DMS 273 (cell line): ENCODE measurements at regions not wholly inside any gene's neighbourhood (a gene's known extent, or its start where the extent isn't known, plus 50 kb on each side); places are given as distances from the start of the nearest gene placed in this dataset.
"Not testable (repeated sequence)": the region's sequence is repeated elsewhere in the genome, so short reads cannot be mapped to it uniquely, and the experiment has no call there.

Experiments used
- DNase-seq: peaks from one replicate; lab custom pipeline; 2025; ENCODE audit not compliant: unreplicated experiment; lab: John Stamatoyannopoulos, UW

- no peak for DNase-seq
Measured at GRCh38 chrX:55813150-55813549, 95.6 kb downstream of the RRAGB start.

DNA sequence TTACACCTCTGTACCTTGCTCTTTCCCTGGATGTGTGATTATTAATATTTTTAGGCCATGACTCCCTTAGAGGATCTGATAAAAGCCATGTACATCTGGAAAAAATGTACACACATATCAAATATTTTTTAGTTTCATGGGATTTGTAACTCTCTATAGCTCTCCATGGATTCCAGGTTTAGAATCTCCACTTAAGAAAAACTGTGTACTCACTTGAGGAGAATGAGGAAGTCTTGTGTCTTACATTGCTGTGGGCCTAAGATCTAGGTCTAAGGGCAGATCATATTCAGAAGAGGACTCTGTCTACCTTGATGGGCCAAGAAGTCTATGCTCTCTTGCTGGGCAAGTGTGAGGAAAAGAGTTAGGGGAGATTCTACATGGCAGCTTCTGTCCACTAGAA lies 98.0 kb downstream of the RRAGB start:
- no peak for DNase-seq

DNA sequence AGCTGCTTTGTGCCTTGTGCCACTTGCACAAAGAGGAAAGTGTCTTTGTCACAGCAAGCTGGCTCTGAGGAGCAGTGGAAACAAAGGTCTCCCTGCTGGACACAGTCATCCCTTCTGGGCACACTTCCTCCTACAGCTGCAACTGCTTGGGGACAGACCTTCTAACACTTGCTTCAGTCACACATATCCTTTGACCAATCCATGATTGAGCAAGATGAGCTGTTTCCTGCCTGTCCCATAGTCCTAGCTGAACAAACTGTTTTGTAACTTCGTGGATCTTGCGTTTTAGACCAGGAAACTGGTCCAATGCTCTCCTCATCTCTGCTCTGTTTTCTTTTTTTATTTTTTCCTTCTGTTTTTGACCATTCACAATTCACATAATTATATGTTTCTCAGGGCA lies 98.5 kb downstream of the RRAGB start:
- no peak for DNase-seq

DNA sequence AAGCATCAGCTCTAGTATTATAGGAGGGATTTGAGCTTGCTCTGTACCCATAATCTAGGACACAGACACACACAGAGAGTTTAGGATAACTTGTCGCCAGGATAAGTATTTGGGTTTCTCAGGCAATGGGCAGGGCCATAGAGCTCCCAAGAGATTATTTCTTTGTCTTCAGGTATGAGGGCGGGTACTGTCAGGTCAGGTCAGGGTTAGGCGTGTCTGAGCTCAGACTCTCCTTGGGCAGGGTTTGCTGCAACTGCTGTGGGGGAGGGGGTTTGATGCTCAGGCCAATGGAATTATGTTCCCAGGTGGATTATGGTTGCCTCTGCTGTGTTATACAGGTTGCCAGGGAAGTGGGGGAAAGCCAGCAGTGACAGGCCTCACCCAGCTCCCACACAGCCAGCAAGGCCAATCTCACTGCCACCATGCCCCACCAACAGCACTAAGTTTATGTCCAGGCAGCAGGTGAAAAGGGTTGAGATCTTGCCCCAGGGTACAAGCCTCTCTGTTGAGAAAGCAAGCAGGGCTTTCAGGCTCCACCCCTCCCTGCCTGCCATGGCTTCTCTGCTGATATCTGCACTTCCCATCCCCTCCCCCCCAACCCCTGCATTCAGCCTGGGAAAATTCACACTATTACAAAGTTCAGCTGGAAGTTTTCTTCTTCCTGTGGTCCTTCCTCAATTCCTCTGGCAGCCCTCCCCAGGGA lies 101.3 kb downstream of the RRAGB start:
- DNase-seq: no peak

DNA sequence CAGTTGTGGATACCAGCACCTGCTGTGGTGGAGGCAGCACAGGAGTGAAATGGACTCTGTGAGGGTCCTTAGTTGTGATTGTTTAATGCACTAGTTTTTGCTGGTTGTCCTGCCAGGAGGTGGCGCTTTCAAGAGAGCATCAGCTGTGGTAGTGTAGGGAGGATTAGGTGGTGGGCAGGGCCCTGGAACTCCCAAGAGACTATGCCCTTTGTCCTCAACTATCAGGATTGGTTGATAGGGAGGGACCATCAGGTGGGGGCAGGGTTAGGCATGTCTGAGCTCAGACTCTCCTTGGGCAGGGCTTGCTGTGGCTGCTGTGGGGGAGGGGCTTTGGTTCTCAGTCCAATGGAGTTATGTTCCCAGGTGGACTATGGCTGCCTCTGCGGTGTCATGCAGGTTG lies 121.9 kb downstream of the RRAGB start:
- no peak for DNase-seq

DNA sequence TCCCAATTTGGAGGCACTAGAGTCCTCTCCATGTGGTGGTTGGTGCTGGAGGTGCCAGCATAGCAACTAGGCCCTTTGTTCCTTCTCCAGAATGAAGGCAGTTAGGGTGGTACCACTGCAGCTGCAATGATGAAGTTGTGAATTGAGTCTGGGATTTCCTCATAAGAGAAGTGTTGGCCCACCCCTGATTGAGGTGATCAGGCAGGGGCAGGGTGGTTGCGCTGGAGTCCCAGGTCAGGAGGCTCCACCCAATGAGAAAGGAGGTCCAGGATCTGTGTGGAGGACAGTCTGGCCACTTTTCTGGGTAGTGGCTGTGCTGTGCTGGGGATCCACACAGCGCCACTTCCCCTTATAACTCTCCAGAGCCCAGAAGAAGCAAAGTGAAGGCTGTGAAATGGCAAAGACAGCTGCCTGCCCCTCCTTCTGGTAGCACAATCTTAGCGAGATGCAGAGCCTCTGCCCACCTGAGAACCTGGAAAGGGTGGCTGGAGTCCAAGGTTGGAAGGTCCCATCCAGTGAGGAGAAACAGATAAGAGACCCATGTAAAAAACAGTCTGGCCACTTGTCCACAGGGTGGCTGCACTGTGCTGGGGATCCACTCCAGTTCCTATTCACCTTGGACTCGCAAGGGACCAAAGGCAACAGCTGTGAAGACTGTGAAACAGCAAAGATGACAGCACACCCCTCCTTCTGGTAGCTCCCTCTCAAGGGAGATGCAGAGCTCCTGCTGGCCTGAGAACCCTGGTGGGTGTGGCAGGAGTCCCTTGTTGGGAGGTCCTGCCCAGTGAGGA lies 124.6 kb downstream of the RRAGB start:
- no peak for DNase-seq

- DNase-seq: not testable (repeated sequence)
Measured at GRCh38 chrX:55866779-55867178, 149.2 kb downstream of the RRAGB start.

DNA sequence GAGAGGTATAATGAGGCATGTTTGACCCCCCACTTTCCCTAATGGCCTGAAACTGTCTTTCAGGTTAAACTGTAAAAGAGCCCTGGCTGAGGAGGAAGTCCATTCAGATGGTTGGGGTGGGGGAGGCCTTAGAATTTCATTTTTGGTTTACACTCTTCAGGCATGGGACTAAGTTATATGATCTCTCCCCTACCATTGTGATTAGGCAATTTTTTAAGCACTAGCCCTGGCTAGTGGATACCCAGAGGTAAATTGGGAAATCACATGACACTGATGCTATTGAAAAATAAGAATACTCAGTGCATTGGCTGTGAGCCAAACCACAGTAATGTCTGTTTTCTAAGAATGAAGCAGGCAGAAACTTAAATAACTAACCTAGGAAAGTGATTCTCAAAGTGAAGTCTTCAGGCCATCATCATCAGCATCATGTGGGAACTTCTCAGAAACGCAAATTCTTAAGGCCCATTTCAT lies 149.7 kb downstream of the RRAGB start:
- no peak for DNase-seq

- no peak for DNase-seq
Measured at GRCh38 chrX:55867708-55868107, 150.2 kb downstream of the RRAGB start.

DNA sequence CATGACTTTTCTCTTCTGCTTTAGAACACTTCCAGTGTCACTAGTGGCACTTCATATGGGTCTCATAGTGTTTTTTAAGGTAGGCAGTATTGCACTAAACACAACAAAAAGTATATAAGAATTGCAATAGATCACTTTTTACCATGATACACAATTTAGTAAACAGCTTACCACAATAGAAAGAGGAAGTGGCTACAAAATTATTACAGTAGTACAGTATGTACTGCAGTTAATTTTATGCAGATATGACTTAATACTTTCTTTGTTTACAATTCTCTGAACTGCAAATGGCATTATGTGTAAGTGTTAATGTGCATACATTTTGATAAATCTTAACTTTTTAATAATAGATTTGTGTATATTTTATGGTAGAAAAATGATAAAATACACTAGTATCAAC lies 157.3 kb downstream of the RRAGB start:
- no peak for DNase-seq

DNA sequence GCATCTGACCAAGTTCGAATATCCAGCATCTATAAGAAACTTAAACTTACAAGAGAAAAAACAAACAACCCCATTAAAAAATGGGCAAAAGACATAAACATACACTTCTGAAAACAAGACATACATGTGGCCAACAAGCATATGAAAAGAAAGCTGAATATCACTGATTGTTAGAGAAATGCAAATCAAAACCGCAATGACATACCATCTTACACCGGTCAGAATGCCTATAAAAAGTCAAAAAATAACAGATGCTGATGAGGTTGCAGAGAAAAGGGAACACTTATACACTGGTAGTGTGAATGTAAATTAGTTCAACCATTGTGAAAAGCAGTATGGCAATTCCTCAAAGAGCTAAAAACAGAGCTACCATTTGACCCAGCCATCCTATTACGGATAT lies 166.0 kb downstream of the RRAGB start:
- DNase-seq: not testable (repeated sequence)

DNA sequence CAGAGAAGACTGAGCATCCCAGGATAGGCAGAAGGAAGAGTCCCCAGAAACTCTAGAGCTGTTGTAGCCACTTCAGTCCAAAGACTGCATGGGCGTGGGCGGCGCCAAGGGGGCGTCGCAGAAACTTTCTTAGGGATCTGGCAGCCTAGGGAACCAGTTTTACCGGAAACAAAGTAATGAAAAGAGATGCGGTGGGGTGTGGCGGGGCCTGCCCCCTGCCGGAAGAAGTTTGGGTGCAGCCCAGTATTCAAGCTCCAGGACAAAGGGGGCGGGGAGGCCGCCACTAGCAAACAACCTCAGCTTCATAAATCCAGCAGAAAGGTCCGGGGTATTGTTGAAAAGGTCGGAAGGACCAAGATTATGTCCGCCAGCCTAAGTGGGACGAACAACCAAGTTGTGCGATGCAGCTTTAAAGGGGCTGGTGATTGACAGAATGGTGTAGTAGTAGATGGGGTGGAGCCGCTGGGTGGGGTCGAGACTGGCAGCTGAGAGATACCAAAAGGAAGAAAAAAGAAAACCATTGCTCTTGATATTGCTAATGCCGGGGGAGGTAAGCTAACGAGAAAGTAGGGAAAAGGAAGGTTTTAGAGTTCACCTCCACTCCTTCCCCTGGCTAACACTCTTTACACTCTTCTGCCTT lies 190.5 kb downstream of the RRAGB start:
- DNase-seq: peak; percentile 23

DNA sequence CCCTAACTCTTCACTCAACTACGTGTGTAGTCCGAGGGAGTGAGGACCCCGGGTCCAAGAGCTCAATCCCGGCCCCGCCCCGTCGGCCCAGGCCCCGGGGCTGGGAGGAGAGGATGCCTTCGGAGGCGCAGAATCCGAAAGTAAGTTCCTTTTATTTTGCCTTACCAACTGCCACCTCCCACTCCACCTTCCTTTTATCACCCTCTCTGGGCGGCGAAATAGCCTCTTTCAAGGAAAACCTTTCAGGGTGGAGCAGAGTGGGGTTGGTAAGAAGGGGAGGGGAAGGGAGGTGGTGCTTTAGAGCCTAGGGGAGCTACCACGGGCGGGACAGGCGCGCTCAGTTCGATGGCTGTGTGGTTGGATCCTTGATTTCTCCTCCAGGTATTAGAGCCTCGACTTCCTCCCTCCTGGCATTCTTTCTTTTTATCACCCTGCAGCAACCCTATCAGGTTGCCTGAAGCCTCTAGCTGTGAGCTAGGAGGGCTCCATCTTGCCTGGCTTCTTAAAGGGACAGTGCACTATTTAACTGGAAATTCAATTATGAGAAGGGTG lies 191.2 kb downstream of the RRAGB start:
- peak; percentile 4 for DNase-seq

DNA sequence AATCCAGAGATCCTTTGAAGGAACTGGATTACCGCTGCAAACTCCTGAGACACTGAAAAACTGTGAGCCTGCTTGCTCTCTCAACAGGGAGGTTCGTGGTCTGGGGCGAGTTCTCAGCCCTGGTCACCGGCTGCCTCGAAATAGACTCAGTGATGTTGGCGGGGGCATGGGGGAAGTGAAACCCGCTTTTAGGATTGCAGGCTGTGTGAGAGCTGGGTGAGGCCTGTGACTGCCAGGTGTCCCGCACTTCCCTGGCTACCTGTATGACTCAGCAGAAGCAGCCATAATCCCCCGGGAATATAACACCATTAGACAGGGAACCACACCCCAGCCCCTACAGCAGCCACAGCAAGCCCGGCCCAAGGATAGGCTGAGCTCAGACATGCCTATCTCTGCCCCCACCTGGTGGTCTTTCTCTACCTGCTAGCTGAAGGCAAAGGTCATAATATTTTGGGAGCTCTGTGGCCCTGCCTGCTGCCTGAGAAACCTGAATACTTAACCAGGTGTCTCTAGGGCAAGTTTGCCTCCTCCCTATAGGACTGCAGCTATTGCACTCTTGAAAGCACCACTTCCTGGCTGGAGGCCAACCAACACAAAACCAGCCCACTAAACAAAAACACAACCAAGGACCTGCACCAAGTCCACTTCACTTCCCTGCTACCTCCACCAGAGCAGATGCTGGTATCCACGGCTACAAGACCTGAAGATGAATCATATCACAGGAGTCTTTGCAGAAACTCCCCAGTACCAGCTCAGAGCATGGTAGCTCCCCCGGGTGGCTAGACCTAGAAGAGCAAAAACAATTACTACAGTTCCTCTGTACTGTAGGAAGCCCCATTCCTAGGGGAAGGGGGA lies 202.0 kb downstream of the RRAGB start:
- DNase-seq: no peak

DNA sequence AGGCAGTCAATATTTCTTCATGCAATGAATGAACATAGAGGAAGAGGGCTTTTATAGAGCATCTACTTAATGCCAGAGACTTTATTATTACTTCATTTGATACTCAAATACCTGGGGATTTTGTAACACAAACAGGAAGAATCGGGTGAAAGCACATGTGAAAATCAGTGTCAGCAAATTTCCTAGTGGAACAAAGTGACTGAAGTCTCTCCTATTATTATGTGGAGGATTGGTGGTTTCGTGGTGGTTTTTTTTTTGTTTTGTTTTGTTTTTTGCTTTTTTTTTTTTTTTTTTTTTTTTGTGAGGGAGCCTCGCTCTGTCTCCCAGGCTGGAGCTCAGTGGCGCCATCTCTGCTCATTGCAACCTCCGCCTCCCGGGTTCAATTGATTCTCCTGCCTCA lies 207.0 kb downstream of the RRAGB start:
- no peak for DNase-seq

- DNase-seq: not testable (repeated sequence)
Measured at GRCh38 chrX:55928529-55928928, 211.0 kb downstream of the RRAGB start.
